ENCODE measurements at regions not wholly inside any gene's neighbourhood (a gene's known extent, or its start where the extent isn't known, plus 50 kb on each side); places are given as distances from the start of the nearest gene placed in this dataset.

DNA sequence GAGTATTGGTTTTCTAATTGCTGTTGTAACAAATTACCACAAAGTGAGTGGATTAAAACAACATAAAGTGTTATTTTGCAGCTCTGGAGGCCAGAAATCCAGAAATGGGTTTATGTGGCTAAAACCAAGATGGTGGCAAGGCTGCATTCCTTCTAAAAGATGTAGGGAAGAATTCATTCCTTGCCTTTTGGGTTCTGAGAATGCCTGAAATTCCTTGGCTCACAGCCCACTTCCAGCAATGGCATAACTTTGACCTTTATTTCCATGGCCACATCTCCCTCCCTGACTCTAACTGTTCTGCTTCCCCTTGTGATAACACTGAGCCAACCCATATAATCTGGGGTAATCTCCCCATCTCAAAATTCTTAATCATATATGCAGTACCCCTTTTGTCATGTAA, 269.6 kb upstream of the RPL38 start:
- Histone ChIP-seq H3K27me3 (replicated peaks in 1 of 4; ENCODE audit: control extremely low read depth in 1 of 4, control insufficient read depth in 3 of 4, insufficient read depth in 4 of 4, low read length in 3 of 4) (peaks cover 0 to 5% (median 1%) of the 10 kb centered on the region in 4 experiments), H3K79me2 (ENCODE audit: control insufficient read depth, insufficient read depth, low read length) (no peaks in the 10 kb centered on the region), H3K9ac (ENCODE audit: low read length) (no peak overlapping the region), H2AFZ (ENCODE audit: insufficient read depth, low read depth, low read length, poor library complexity, severe bottlenecking) (no peak overlapping the region), H3K27ac (ENCODE audit: low read length in 2 of 2) (no peak overlapping the region), H3K4me3 (ENCODE audit: control extremely low read depth in 1 of 5, extremely low read depth in 1 of 5, insufficient read depth in 1 of 5, low read depth in 2 of 5, low read length in 4 of 5) (no peak overlapping the region), H3K36me3 (replicated peaks in 1 of 2; ENCODE audit: control extremely low read depth in 1 of 2, control insufficient read depth in 1 of 2, extremely low read depth in 1 of 2, insufficient read depth in 2 of 2, low read length in 1 of 2) (no peaks in the 10 kb centered on the region), H3K4me2 (replicated peaks; ENCODE audit: low read depth, low read length, poor library complexity, severe bottlenecking) (no peak overlapping the region), H4K20me1 (ENCODE audit: control insufficient read depth, insufficient read depth, low read length, poor library complexity, severe bottlenecking) (no peaks in the 10 kb centered on the region), H3K4me1 (ENCODE audit: control insufficient read depth in 2 of 2, insufficient read depth in 2 of 2, low read length in 2 of 2) (no peaks in the 10 kb centered on the region), H3K9me3 (ENCODE audit: control extremely low read depth in 1 of 3, control insufficient read depth in 2 of 3, insufficient read depth in 1 of 3, low read length in 2 of 3) (no peaks in the 10 kb centered on the region)
- Mint-ChIP-seq H3K27ac (no peak overlapping the region), H3K4me3 (no peak overlapping the region), H3K9me3 (ENCODE audit: insufficient read depth) (no peaks in the 10 kb centered on the region), H3K4me1 (no peaks in the 10 kb centered on the region), H3K27me3 (peaks cover 18% of the 10 kb centered on the region)
- DNase-seq (no peak), ATAC-seq (ENCODE audit: low read depth) (no peak)
- ChIA-PET CTCF (no interaction called here), POLR2A (no interaction called here)
- no peak for TF ChIP-seq EZH2 (IDR thresholded peaks at IDR 0.05; ENCODE audit: borderline replicate concordance, insufficient read depth, low read depth, low read length, poor library complexity, severe bottlenecking)
- TF ChIP-seq, protein P1, sequence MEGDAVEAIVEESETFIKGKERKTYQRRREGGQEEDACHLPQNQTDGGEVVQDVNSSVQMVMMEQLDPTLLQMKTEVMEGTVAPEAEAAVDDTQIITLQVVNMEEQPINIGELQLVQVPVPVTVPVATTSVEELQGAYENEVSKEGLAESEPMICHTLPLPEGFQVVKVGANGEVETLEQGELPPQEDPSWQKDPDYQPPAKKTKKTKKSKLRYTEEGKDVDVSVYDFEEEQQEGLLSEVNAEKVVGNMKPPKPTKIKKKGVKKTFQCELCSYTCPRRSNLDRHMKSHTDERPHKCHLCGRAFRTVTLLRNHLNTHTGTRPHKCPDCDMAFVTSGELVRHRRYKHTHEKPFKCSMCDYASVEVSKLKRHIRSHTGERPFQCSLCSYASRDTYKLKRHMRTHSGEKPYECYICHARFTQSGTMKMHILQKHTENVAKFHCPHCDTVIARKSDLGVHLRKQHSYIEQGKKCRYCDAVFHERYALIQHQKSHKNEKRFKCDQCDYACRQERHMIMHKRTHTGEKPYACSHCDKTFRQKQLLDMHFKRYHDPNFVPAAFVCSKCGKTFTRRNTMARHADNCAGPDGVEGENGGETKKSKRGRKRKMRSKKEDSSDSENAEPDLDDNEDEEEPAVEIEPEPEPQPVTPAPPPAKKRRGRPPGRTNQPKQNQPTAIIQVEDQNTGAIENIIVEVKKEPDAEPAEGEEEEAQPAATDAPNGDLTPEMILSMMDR (IDR thresholded peaks at IDR 0.05) = no peak
- intact Hi-C loops (cut with micrococcal nuclease) = no loop called here

DNA sequence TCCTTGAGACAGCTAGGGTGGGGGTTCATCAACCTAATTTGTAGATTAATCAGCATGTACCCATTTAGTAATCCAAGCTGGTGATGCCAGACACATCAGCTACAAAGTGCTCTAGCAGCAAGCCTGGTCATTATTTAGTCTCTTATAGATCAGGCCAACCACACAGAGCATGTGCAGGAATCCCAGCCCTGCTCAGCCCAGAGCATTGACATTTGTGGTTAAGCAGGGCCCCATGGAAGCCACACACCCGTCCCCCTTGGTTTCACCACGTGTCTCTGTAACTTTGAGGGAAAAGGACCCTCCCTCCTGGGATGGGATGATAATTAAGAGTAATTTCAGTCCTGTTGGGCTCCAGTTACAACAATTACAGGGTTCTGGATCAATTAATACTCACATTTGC, 268.8 kb upstream of the RPL38 start:
- H3K36me3 ChIP-seq (replicated peaks in 1 of 2; ENCODE audit: control extremely low read depth in 1 of 2, control insufficient read depth in 1 of 2, extremely low read depth in 1 of 2, insufficient read depth in 2 of 2, low read length in 1 of 2) = no peaks in the 10 kb centered on the region
- H3K4me1 Mint-ChIP-seq = no peaks in the 10 kb centered on the region
- H3K4me3 Mint-ChIP-seq = no peak overlapping the region
- H4K20me1 ChIP-seq (ENCODE audit: control insufficient read depth, insufficient read depth, low read length, poor library complexity, severe bottlenecking) = no peaks in the 10 kb centered on the region
- H3K27me3 ChIP-seq (replicated peaks in 1 of 4; ENCODE audit: control extremely low read depth in 1 of 4, control insufficient read depth in 3 of 4, insufficient read depth in 4 of 4, low read length in 3 of 4) = peaks cover 0 to 5% (median 1%) of the 10 kb centered on the region in 4 experiments
- H2AFZ ChIP-seq (ENCODE audit: insufficient read depth, low read depth, low read length, poor library complexity, severe bottlenecking) = no peak overlapping the region
- H3K4me1 ChIP-seq (ENCODE audit: control insufficient read depth in 2 of 2, insufficient read depth in 2 of 2, low read length in 2 of 2) = no peaks in the 10 kb centered on the region
- no peaks in the 10 kb centered on the region for H3K79me2 ChIP-seq (ENCODE audit: control insufficient read depth, insufficient read depth, low read length)
- no peak overlapping the region for H3K9ac ChIP-seq (ENCODE audit: low read length)
- H3K4me3 ChIP-seq (ENCODE audit: control extremely low read depth in 1 of 5, extremely low read depth in 1 of 5, insufficient read depth in 1 of 5, low read depth in 2 of 5, low read length in 4 of 5) = no peak overlapping the region
- no peak for ATAC-seq (ENCODE audit: low read depth)
- H3K27ac ChIP-seq (ENCODE audit: low read length in 2 of 2) = no peak overlapping the region
- WGBS (ENCODE audit: insufficient coverage) = no CpG with 5 or more reads among the region's 2 CpGs
- intact Hi-C loops (cut with micrococcal nuclease) = no loop called here
- H3K27ac Mint-ChIP-seq = no peak overlapping the region
- no peak overlapping the region for H3K4me2 ChIP-seq (replicated peaks; ENCODE audit: low read depth, low read length, poor library complexity, severe bottlenecking)
- CTCF ChIA-PET = interaction anchor here (1.0 kb wide), 1 partner anchor 18 kb away, joined by 3 read pairs; no protein-coding TSS in a partner anchor
- H3K9me3 Mint-ChIP-seq (ENCODE audit: insufficient read depth) = no peaks in the 10 kb centered on the region
- peaks cover 19% of the 10 kb centered on the region for H3K27me3 Mint-ChIP-seq
- POLR2A ChIA-PET = no interaction called here
- no peak for DNase-seq
- H3K9me3 ChIP-seq (ENCODE audit: control extremely low read depth in 1 of 3, control insufficient read depth in 2 of 3, insufficient read depth in 1 of 3, low read length in 2 of 3) = no peaks in the 10 kb centered on the region
- no peak for TF ChIP-seq EZH2 (IDR thresholded peaks at IDR 0.05; ENCODE audit: borderline replicate concordance, insufficient read depth, low read depth, low read length, poor library complexity, severe bottlenecking)
- TF ChIP-seq, protein P1 (IDR thresholded peaks at IDR 0.05) = no peak

Measured in B cell (primary cell).